OCI-LY1 (cell line): ENCODE measurements at regions not wholly inside any gene's neighbourhood (a gene's known extent, or its start where the extent isn't known, plus 50 kb on each side); places are given as distances from the start of the nearest gene placed in this dataset.

Source experiments
- H2AFZ ChIP-seq: fragments of 200-600 bp; sonication (generic), shearing (Covaris generic); 2 replicates; pipeline ENCODE4 v1.6.0; 2014; ENCODE audit warnings: antibody characterized with exemption, mild to moderate bottlenecking, low read length
- H3F3A ChIP-seq: fragments of 200-600 bp; sonication (generic), shearing (Covaris generic); 2 replicates; pipeline ENCODE4 v1.6.0; 2014; ENCODE audit warnings: mild to moderate bottlenecking, antibody characterized with exemption, low read length, moderate library complexity; ENCODE audit not compliant: insufficient read depth
- H3K27ac ChIP-seq: fragments of 200-600 bp; sonication (generic); 2 replicates; pipeline ENCODE4 v1.5.1; 2014; ENCODE audit warnings: low read length, mixed run types, mild to moderate bottlenecking, low read depth; ENCODE audit not compliant: poor library complexity, severe bottlenecking
- H3K27me3 ChIP-seq: fragments of 200-600 bp; sonication (generic); 2 replicates; pipeline ENCODE4 v1.6.0; 2014; ENCODE audit warnings: antibody characterized with exemption, mild to moderate bottlenecking, low read length, moderate library complexity; ENCODE audit not compliant: insufficient read depth
- H3K36me3 ChIP-seq: fragments of 200-600 bp; sonication (generic); 2 replicates; pipeline ENCODE4 v1.6.1; 2014; ENCODE audit warnings: mild to moderate bottlenecking, antibody characterized with exemption, low read length, moderate library complexity, mixed read lengths; ENCODE audit not compliant: insufficient read depth
- H3K4me1 ChIP-seq: fragments of 200-600 bp; sonication (generic); 2 replicates; pipeline ENCODE4 v1.5.1; 2014; ENCODE audit warnings: mild to moderate bottlenecking, low read length, moderate library complexity; ENCODE audit not compliant: insufficient read depth, severe bottlenecking
- H3K4me2 ChIP-seq: fragments of 200-600 bp; sonication (generic), shearing (Covaris generic); 2 replicates; pipeline ENCODE4 v1.6.1; 2014; ENCODE audit warnings: low read length
- H3K4me3 ChIP-seq: fragments of 200-600 bp; sonication (generic); 2 replicates; pipeline ENCODE4 v1.5.1; 2014; ENCODE audit warnings: low read length, low read depth, mild to moderate bottlenecking, mixed read lengths; ENCODE audit not compliant: poor library complexity, severe bottlenecking
- H3K79me2 ChIP-seq: fragments of 200-600 bp; shearing (Covaris generic); 2 replicates; pipeline ENCODE4 v1.6.1; 2016; ENCODE audit warnings: mixed run types, low read length, mixed read lengths; ENCODE audit not compliant: insufficient read depth
- H3K9ac ChIP-seq: fragments of 200-600 bp; sonication (generic), shearing (Covaris generic); 2 replicates; pipeline ENCODE4 v1.6.1; 2014; ENCODE audit warnings: mild to moderate bottlenecking, low read length, mixed read lengths
- H3K9me2 ChIP-seq: fragments of 200-600 bp; sonication (generic), shearing (Covaris generic); 2 replicates; pipeline ENCODE4 v1.6.1; 2014; ENCODE audit warnings: low read depth, mild to moderate bottlenecking, low read length, mixed read lengths
- H3K9me3 ChIP-seq: fragments of 200-600 bp; shearing (Covaris generic); 2 replicates; pipeline ENCODE4 v1.6.1; 2014; ENCODE audit warnings: low read length, mixed read lengths
- H4K20me1 ChIP-seq: fragments of 200-600 bp; sonication (generic), shearing (Covaris generic); 2 replicates; pipeline ENCODE4 v1.6.0; 2016; ENCODE audit warnings: mild to moderate bottlenecking, low read length; ENCODE audit not compliant: insufficient read depth
- EZH2 ChIP-seq: fragments of 200-600 bp; sonication (generic), shearing (Covaris generic); IDR thresholded peaks from 2 replicates; pipeline ENCODE4 v1.8.0; 2017; ENCODE audit warnings: borderline replicate concordance, mixed run types, mild to moderate bottlenecking, antibody characterized with exemption, low read length, moderate library complexity, mixed read lengths
- TF ChIP-seq, protein P1 (sequence below): fragments of 200-600 bp; sonication (generic), shearing (Covaris generic); IDR thresholded peaks from 2 replicates; pipeline ENCODE4 v1.5.1; 2017; ENCODE audit warnings: mild to moderate bottlenecking, antibody characterized with exemption, low read length, moderate library complexity, mixed read lengths

DNA sequence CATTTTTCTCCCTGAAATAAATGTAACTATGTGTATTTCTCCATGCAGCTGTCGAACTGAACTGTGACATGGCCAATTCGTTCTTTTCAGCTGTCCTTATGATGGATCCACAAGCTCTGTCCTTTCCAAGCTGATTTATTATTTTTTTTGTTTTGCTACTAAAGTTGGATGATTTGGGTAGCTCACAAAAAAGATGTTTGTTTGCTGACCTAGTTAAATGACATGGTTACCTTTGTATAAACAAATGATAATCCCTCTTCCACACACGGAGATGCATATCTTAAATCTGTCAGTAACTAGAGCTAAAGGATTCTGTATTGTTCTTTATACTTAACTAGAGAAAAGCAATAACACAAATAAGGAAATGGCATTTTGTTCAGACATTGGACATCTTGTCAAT is 884.3 kb upstream of the PCDH20 start:
- Histone ChIP-seq H3K4me1 (peaks cover 17% of the 10 kb centered on the region), H4K20me1 (no peaks in the 10 kb centered on the region), H3K27ac (no peak overlapping the region), H3K9ac (no peak overlapping the region), H3K4me2 (peak overlapping the region; percentile 12; the same call in 1 of the 2 replicates), H3K4me3 (no peak overlapping the region), H3F3A (peaks cover 4% of the 10 kb centered on the region; the same call in 1 of the 2 replicates), H3K36me3 (no peaks in the 10 kb centered on the region), H3K27me3 (no peaks in the 10 kb centered on the region), H2AFZ (peak overlapping the region; percentile 88; the same call in 1 of the 2 replicates), H3K9me3 (no peaks in the 10 kb centered on the region; the same call in 1 of the 2 replicates), H3K79me2 (no peaks in the 10 kb centered on the region), H3K9me2 (no peaks in the 10 kb centered on the region)
- TF ChIP-seq, protein P1, sequence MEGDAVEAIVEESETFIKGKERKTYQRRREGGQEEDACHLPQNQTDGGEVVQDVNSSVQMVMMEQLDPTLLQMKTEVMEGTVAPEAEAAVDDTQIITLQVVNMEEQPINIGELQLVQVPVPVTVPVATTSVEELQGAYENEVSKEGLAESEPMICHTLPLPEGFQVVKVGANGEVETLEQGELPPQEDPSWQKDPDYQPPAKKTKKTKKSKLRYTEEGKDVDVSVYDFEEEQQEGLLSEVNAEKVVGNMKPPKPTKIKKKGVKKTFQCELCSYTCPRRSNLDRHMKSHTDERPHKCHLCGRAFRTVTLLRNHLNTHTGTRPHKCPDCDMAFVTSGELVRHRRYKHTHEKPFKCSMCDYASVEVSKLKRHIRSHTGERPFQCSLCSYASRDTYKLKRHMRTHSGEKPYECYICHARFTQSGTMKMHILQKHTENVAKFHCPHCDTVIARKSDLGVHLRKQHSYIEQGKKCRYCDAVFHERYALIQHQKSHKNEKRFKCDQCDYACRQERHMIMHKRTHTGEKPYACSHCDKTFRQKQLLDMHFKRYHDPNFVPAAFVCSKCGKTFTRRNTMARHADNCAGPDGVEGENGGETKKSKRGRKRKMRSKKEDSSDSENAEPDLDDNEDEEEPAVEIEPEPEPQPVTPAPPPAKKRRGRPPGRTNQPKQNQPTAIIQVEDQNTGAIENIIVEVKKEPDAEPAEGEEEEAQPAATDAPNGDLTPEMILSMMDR = no peak
- no peak for TF ChIP-seq EZH2

DNA sequence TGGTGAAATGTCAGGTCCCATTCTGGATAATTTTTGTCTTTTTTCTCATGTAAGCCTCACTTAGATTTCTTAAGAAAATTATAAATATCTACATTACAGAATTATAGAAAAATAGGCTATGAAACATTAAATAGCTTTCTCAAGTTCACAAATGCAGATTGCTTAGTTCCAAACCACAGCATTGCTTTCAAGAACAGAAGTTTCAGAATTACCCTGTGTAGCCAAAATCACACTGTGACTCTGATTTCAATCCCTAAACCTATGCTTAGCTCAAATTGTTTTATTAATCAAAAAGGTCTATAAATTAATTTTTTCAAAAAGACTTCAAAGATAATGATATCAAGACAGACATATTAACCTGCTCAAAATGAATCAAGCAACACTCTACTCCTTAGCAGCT is 881.2 kb upstream of the PCDH20 start:
- no peak overlapping the region for H3K4me2 ChIP-seq
- H3K9me3 ChIP-seq = no peaks in the 10 kb centered on the region
- no peaks in the 10 kb centered on the region for H3K79me2 ChIP-seq
- H3K4me3 ChIP-seq = no peak overlapping the region
- no peak overlapping the region for H2AFZ ChIP-seq
- H3K27me3 ChIP-seq = no peaks in the 10 kb centered on the region
- H3K36me3 ChIP-seq = no peaks in the 10 kb centered on the region
- H3K9me2 ChIP-seq = no peaks in the 10 kb centered on the region
- no peak overlapping the region for H3K27ac ChIP-seq
- no peak for TF ChIP-seq EZH2
- TF ChIP-seq, protein P1 = no peak
- H3F3A ChIP-seq = peaks cover 2% of the 10 kb centered on the region; the same call in 1 of the 2 replicates
- H3K4me1 ChIP-seq = peaks cover 8% of the 10 kb centered on the region
- no peak overlapping the region for H3K9ac ChIP-seq
- H4K20me1 ChIP-seq = no peaks in the 10 kb centered on the region

DNA sequence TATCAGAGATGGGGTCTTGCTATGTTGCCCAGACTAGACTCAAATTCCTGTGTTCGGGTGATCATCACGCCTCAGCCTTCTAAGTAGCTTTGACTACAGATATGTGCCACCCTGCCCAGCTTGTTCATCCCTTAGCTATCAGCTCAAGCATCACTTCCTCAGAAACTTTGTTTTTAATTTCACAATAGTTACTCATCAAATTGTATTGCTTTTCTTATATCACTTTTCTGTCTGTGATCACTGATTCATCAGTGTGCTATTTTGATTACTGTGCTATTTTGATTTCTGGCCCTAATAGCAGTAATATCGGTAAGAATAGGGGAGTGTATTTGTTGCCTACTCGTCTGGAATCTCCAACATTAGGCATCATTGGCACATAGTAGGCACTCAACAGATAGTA is 878.6 kb upstream of the PCDH20 start:
- no peaks in the 10 kb centered on the region for H4K20me1 ChIP-seq
- no peak overlapping the region for H2AFZ ChIP-seq
- no peaks in the 10 kb centered on the region for H3K4me1 ChIP-seq
- no peak overlapping the region for H3K27ac ChIP-seq
- no peak overlapping the region for H3K4me3 ChIP-seq
- no peaks in the 10 kb centered on the region for H3K27me3 ChIP-seq
- TF ChIP-seq EZH2 = no peak
- TF ChIP-seq, protein P1 = no peak
- H3K9me3 ChIP-seq = peaks cover 3% of the 10 kb centered on the region; the same call in 1 of the 2 replicates
- no peak overlapping the region for H3K4me2 ChIP-seq
- H3K79me2 ChIP-seq = no peaks in the 10 kb centered on the region
- no peak overlapping the region for H3K9ac ChIP-seq
- H3K9me2 ChIP-seq = no peaks in the 10 kb centered on the region
- no peaks in the 10 kb centered on the region for H3K36me3 ChIP-seq
- H3F3A ChIP-seq = no peaks in the 10 kb centered on the region
